GM19372 (cell line): ENCODE measurements at regions not wholly inside any gene's neighbourhood (a gene's known extent, or its start where the extent isn't known, plus 50 kb on each side); places are given as distances from the start of the nearest gene placed in this dataset.
"Not testable (repeated sequence)": the region's sequence is repeated elsewhere in the genome, so short reads cannot be mapped to it uniquely, and the experiment has no call there.

Source experiments
- ATAC-seq: cut with Tn5 transposase; IDR thresholded peaks from one replicate; pipeline ENCODE4 v1.9.1; 2021; ENCODE audit warnings: mild to moderate bottlenecking, low read depth, moderate library complexity; ENCODE audit not compliant: unreplicated experiment

GRCh38 chr16:61214780-61215179, 821.5 kb downstream of the CDH8 start:
- ATAC-seq = no peak

DNA sequence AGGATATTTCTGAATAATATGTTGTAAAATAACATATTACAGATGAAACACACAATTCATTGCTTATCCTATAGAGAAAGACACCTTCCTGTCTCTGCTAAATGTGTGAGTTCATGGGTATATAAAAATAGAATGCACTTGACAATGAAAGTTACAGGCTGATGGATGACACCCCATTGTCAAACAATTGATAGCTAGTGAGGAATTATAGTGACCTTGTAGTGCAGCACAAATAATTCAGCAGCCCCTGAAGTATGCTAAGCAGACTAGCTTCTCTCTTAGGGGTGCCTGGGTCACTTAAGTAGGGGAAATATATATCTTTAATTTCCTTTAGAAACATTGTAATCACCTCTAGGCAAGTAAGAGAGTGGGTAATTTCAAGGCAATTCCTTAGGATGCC, 826.2 kb downstream of the CDH8 start:
- no peak for ATAC-seq

- ATAC-seq = no peak
Measured at GRCh38 chr16:61195006-61195405, 841.2 kb downstream of the CDH8 start.

DNA sequence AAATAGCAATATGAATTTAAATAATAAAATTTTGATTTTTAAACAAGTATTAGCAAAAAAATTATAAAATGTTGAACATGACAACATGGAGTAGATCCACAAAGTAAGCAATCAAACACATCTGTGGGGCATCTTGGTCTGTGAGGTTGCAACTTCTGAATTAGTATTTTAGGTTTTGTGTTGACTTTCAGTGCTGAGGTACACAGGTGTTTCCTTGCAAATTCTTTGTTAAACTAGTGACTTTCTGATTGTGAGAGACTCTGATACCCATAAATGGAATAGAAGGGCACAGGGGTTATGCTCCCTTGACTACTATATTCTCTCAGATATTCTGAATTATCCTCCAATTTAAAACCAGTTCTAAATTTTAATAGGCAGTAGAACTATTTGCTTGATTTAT, 841.7 kb downstream of the CDH8 start:
- no peak for ATAC-seq

- ATAC-seq = no peak
Measured at GRCh38 chr16:61182391-61182790, 853.8 kb downstream of the CDH8 start.

DNA sequence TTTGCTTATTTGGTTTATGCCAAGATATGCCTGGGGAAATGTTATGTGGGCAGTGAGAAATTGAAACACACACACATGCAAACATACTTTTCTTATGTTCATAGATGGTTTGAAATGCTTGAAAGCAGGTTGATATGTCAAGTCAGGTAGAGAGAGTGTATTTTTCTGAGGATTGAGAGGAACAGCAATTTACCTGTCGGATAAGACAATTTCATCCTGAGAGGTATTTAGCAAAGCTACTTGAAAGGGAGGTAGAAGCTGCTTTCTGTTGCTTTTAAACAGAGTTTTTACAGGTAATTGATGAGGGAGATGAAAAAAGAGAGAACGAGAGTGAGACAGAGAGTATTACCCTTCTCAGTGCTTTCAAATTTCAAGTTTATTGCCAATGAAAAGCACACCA, 854.3 kb downstream of the CDH8 start:
- ATAC-seq = no peak

- ATAC-seq = no peak
Measured at GRCh38 chr16:61179561-61179960, 856.7 kb downstream of the CDH8 start.

- no peak for ATAC-seq
Measured at GRCh38 chr16:61165797-61166196, 870.4 kb downstream of the CDH8 start.

- ATAC-seq = no peak
Measured at GRCh38 chr16:61150351-61150750, 885.9 kb downstream of the CDH8 start.

DNA sequence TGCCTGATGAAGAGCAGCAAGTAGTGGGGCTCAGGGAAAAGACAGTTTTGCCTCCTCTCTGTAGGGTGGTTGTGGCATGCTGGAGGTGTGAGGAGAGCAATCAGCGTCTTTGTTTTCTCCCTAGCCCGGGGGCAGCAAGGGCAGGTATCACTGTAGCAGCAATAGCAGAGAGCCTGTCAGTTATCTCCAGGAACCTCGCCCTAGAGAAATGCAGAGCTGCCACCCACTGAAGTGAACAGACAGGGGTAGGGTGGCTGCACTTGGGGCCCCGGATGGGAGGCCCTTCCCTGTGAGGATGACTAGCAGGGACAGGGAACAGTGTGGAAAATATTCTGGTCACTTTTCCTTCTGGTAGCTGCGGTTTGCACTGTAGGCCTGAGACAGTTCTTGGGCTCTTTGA, 886.5 kb downstream of the CDH8 start:
- ATAC-seq = no peak

GRCh38 chr16:61148930-61149329, 887.3 kb downstream of the CDH8 start:
- no peak for ATAC-seq

- no peak for ATAC-seq
Measured at GRCh38 chr16:61146429-61146828, 889.8 kb downstream of the CDH8 start.

- no peak for ATAC-seq
Measured at GRCh38 chr16:61131447-61131846, 904.8 kb downstream of the CDH8 start.

DNA sequence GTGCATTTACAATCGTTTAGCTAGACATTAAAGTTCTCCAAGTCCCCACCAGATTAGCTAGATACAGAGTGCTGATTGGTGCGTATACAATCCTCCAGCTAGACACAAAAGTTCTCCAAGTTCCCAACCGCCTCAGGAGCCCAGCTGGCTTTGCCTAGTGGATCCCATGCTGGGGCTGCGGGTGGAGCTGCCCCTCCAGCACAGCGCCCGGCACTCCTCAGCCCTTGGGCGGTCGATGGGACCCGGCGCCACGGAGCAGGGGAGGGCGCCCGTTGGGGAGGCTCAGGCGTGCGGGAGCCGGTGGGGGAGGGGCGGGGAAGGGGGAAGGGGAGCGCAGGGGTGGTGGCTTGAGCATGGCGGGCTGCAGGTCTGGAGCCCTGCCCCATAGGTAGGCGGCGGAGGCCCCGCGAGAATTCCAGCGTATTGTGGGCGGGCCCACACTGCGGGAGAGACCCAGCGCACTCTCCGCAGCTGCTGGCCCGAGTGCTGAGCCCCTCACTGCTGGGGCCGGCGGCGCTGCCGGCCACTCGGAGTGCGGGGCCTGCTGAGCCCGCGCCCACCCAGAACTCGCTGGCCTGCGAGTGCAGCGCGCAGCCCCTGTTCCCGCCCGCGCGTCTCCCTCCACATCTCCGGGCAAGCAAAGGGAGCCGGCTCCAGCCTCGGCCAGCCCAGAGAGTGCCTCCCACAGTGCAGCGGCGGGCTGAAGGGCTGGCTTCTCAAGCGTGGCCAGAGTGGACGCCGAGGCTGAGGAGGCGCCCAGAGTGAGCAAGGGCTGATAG, 907.5 kb downstream of the CDH8 start:
- no peak for ATAC-seq

GRCh38 chr16:61105544-61105943, 930.7 kb downstream of the CDH8 start:
- no peak for ATAC-seq

GRCh38 chr16:61098505-61098904, 937.7 kb downstream of the CDH8 start:
- ATAC-seq = no peak

DNA sequence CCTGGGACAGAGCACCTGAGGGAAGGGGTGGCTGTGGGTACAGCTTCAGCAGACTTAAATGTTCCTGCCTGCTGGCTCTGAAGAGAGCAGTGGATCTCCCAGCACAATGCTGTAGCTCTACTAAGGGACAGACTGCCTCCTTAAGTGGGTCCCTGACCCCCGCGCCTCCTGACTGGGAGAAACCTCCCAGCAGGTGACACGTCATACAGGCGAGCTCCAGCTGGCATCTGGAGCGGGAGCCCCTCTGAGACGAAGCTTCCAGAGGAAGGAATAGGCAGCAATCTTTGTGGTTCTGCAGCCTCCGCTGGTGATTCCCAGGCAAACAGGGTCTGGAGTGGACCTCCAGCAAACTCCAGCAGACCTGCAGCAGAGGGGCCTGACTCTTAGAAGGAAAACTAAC, 944.9 kb downstream of the CDH8 start:
- ATAC-seq = not testable (repeated sequence)

DNA sequence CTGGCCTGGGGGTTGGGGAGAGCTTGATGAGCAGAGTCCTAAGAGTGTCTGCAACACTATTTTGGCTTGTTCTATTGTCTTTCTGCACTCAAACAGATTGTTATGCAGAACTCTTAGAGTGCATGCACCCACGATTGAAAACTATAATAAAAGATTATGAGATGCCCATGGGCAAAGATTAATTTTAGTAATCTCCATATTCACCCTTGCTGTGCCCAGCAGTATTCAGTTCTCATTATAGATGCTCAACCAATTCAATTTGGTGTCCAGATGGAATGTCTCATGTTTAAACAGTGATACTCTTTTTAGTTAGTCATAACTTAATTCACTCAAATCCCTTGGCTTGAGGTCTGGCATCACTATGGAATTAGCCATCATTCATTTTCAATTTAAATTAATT, 952.5 kb downstream of the CDH8 start:
- no peak for ATAC-seq

GRCh38 chr16:61074324-61074723, 961.9 kb downstream of the CDH8 start:
- no peak for ATAC-seq

DNA sequence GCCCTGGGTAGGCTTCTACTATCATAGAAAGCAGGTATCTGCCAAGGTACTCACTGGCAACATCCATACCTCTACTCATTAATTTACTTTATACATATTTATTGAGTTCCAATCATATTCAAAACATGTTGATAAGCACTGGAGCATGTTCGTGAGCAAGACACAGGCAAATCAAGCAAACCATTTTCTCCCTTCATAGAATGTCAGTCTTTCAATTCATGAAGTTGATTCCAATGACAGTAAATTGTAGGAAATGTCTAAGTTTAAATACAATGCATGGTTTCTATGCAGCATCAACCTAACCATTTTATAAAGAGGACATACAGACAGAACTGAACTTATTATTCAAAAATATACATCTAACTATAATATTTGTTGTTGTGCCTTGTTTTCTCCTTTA, 978.6 kb downstream of the CDH8 start:
- ATAC-seq = no peak

DNA sequence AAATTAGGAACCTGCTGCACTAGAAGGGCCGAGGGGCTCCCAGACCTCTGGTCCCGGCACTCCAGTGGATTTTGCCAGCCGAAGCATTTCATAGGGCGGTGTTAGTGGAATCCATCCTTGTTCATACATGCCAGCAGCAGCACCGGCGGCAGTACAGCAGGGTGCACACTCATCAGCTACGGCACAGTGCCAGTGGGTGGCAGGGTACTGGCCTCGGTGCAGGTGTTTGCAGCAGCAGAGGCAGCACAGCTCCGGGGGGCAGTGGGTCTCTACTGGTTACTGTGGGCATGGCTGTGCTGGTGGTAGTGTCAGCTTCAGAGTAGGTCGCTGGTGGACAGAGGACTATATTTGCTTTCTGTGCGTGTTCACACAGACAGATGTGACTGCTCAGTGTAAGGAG, 985.7 kb downstream of the CDH8 start:
- ATAC-seq = no peak

GRCh38 chr16:61045931-61046330, 990.3 kb downstream of the CDH8 start:
- ATAC-seq = no peak

DNA sequence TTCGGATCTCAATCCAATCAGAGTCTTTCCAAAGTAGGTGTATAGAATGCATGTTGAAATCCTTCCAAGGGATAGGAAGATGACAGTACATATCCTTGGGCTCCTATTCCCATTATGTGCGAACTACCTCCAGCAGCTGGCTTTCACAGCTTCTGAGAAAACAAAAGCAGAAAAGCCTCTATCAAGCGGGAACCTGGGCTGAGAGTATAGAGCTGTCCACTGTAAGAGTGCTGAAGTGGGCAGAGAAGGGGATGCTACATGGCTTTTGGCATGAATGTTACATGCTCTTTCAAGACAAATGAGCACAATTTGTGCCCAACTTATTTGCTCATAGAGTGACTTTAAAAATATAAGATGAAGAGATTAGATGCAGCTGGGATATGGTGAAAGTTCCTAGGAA, 993.5 kb downstream of the CDH8 start:
- ATAC-seq = no peak
